ENCODE measurements at regions not wholly inside any gene's neighbourhood (a gene's known extent, or its start where the extent isn't known, plus 50 kb on each side); places are given as distances from the start of the nearest gene placed in this dataset.

DNA sequence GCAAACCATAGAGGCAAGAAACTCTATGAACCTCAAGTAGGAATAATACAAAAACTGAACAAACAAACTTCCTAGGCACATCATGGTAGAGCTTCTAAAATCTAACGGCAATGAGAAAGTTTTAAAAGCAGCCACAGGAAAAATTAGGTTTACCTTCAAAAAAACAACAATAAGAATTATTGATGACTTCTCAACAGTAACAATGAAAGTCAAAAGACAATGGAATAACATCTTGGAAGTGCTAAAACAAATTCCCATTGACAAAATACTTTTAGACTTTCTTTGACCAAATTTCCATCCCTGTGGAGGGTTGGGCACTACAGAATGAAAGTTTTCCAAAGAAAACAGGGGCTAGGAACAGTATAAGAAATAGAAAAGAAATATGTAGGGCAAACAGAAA lies 222.9 kb upstream of the ERCC4 start:
- H4K5ac ChIP-seq (ENCODE audit: low read depth, low read length): no peak overlapping the region
- H3K23ac ChIP-seq (ENCODE audit: low read depth, low read length): no peak overlapping the region
- DNase-seq (no peak), ATAC-seq (ENCODE audit: low read depth) (no peak)
- H2BK120ac ChIP-seq (ENCODE audit: low read depth, low read length): no peak overlapping the region
- H3K14ac ChIP-seq (replicated peaks; ENCODE audit: low read depth, low read length): no peak overlapping the region
- H2BK20ac ChIP-seq (ENCODE audit: low read depth, low read length): no peak overlapping the region
- no TSS peak for BruUV-seq (replicated peaks)
- ChIA-PET POLR2A (ENCODE audit: unreplicated experiment) (no interaction called here), CTCF (no interaction called here)
- no peaks in the 10 kb centered on the region for H4K20me1 ChIP-seq (ENCODE audit: insufficient read depth, low read length)
- no peaks in the 10 kb centered on the region for H3K27me3 ChIP-seq (ENCODE audit: control insufficient read depth, insufficient read depth, low read length)
- no peak overlapping the region for H3K4me2 ChIP-seq (ENCODE audit: low read depth, low read length)
- no peak overlapping the region for H4K8ac ChIP-seq (ENCODE audit: low read depth in 2 of 2, low read length in 2 of 2)
- no peaks in the 10 kb centered on the region for H3K9me1 ChIP-seq (ENCODE audit: insufficient read depth, low read length)
- H2BK15ac ChIP-seq (ENCODE audit: low read depth, low read length): no peak overlapping the region
- H2AFZ ChIP-seq (replicated peaks; ENCODE audit: low read length, poor library complexity): no peak overlapping the region
- intact Hi-C loops (cut with micrococcal nuclease): no loop called here
- no peak overlapping the region for H3K56ac ChIP-seq (ENCODE audit: extremely low read depth, insufficient read depth, low read length)
- H4K91ac ChIP-seq (ENCODE audit: insufficient read depth, low read depth, low read length): no peak overlapping the region
- no peak overlapping the region for H2BK5ac ChIP-seq (ENCODE audit: low read depth, low read length, poor library complexity, severe bottlenecking)
- H3K4me1 ChIP-seq (ENCODE audit: control insufficient read depth, insufficient read depth, low read length): no peaks in the 10 kb centered on the region
- H3K27ac ChIP-seq (ENCODE audit: insufficient read depth, low read length): no peak overlapping the region
- in situ Hi-C loops (cut with MboI; ENCODE audit: low sequenced_read_pairs): no loop called here
- no peak overlapping the region for H3K9ac ChIP-seq (ENCODE audit: low read depth, low read length)
- no CpG with 5 or more reads among the region's 1 CpG for WGBS, 2 experiments (ENCODE audit: extremely low coverage in 2 of 2, insufficient read length in 1 of 2)
- H3K9me3 ChIP-seq (ENCODE audit: control insufficient read depth, insufficient read depth, low read length): peaks cover 8% of the 10 kb centered on the region; the same call in 1 of the 2 replicates
- H2AK5ac ChIP-seq (ENCODE audit: low read depth, low read length): no peak overlapping the region
- dilution Hi-C loops (cut with HindIII; ENCODE audit: low sequenced_read_pairs, unreplicated experiment): no loop called here
- H3K18ac ChIP-seq (ENCODE audit: low read depth, low read length): no peak overlapping the region
- no peak overlapping the region for H3K4me3 ChIP-seq (ENCODE audit: insufficient read depth, low read depth, low read length)
- no peaks in the 10 kb centered on the region for H3K79me1 ChIP-seq (ENCODE audit: low read depth in 1 of 2, low read length in 2 of 2)
- TF ChIP-seq, protein P1, sequence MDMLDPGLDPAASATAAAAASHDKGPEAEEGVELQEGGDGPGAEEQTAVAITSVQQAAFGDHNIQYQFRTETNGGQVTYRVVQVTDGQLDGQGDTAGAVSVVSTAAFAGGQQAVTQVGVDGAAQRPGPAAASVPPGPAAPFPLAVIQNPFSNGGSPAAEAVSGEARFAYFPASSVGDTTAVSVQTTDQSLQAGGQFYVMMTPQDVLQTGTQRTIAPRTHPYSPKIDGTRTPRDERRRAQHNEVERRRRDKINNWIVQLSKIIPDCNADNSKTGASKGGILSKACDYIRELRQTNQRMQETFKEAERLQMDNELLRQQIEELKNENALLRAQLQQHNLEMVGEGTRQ (IDR thresholded peaks at IDR 0.05; ENCODE audit: low read depth, low read length): no peak
- TF ChIP-seq NFE2L2 (IDR thresholded peaks at IDR 0.05; ENCODE audit: low read depth, low read length) (no peak), CEBPB (IDR thresholded peaks at IDR 0.05; ENCODE audit: low read depth, low read length) (no peak), MAFK (IDR thresholded peaks at IDR 0.05; ENCODE audit: low read depth, low read length) (no peak), MAZ (IDR thresholded peaks at IDR 0.05; ENCODE audit: borderline replicate concordance, low read depth, low read length) (no peak), FOS (IDR thresholded peaks at IDR 0.05; ENCODE audit: low read depth, low read length) (no peak), RCOR1 (IDR thresholded peaks at IDR 0.05; ENCODE audit: insufficient replicate concordance, low read length) (no peak), SMC3 (IDR thresholded peaks at IDR 0.05; ENCODE audit: low read depth, low read length) (no peak), MXI1 (IDR thresholded peaks at IDR 0.05; ENCODE audit: borderline replicate concordance, low read depth, low read length) (no peak), POLR2A (IDR thresholded peaks at IDR 0.05; ENCODE audit: low read depth, low read length) (no peak), RAD21 (IDR thresholded peaks at IDR 0.05; ENCODE audit: low read length) (no peak), CHD1 (IDR thresholded peaks at IDR 0.05; ENCODE audit: low read depth, low read length) (no peak), RFX5 (IDR thresholded peaks at IDR 0.05; ENCODE audit: low read depth, low read length) (no peak), BHLHE40 (IDR thresholded peaks at IDR 0.05; ENCODE audit: low read depth, low read length) (no peak)
- TF ChIP-seq, protein P2, sequence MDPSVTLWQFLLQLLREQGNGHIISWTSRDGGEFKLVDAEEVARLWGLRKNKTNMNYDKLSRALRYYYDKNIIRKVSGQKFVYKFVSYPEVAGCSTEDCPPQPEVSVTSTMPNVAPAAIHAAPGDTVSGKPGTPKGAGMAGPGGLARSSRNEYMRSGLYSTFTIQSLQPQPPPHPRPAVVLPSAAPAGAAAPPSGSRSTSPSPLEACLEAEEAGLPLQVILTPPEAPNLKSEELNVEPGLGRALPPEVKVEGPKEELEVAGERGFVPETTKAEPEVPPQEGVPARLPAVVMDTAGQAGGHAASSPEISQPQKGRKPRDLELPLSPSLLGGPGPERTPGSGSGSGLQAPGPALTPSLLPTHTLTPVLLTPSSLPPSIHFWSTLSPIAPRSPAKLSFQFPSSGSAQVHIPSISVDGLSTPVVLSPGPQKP (IDR thresholded peaks at IDR 0.05; ENCODE audit: borderline replicate concordance, low read depth, low read length): no peak
- TF ChIP-seq, protein P3, sequence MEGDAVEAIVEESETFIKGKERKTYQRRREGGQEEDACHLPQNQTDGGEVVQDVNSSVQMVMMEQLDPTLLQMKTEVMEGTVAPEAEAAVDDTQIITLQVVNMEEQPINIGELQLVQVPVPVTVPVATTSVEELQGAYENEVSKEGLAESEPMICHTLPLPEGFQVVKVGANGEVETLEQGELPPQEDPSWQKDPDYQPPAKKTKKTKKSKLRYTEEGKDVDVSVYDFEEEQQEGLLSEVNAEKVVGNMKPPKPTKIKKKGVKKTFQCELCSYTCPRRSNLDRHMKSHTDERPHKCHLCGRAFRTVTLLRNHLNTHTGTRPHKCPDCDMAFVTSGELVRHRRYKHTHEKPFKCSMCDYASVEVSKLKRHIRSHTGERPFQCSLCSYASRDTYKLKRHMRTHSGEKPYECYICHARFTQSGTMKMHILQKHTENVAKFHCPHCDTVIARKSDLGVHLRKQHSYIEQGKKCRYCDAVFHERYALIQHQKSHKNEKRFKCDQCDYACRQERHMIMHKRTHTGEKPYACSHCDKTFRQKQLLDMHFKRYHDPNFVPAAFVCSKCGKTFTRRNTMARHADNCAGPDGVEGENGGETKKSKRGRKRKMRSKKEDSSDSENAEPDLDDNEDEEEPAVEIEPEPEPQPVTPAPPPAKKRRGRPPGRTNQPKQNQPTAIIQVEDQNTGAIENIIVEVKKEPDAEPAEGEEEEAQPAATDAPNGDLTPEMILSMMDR (conservative IDR thresholded peaks at IDR 0.05; ENCODE audit: low read depth, low read length): no peak
- H3K36me3 ChIP-seq (ENCODE audit: control insufficient read depth, insufficient read depth, low read length): no peaks in the 10 kb centered on the region
- no peak overlapping the region for H3K4ac ChIP-seq (ENCODE audit: low read depth, low read length)
- H2AK9ac ChIP-seq (replicated peaks; ENCODE audit: low read depth, low read length, poor library complexity): no peak overlapping the region

Data from IMR-90 (cell line).